CD4-positive, CD25-positive, alpha-beta regulatory T cell (primary cell): ENCODE measurements at regions not wholly inside any gene's neighbourhood (a gene's known extent, or its start where the extent isn't known, plus 50 kb on each side); places are given as distances from the start of the nearest gene placed in this dataset.

Experiments
- ATAC-seq, 2 donors: fragments of 150-1000 bp; cut with Tn5 transposase; one replicate each; pipeline ENCODE4 v1.10.0; 2021; ENCODE audit warnings: low read depth in 2 of 2, moderate number of reproducible peaks in 2 of 2, moderate library complexity in 1 of 2
- DNase-seq, 3 donors: peaks; one replicate each; pipeline versions ENCODE4 v3.0.0 to v3.0.0-alpha.2; 2012 to 2022; ENCODE audit warnings: mixed read lengths in 1 of 3
- H3K27ac ChIP-seq: one replicate; pipeline ENCODE4 v1.7.0; 2013; ENCODE audit warnings: mild to moderate bottlenecking, low read length; ENCODE audit not compliant: insufficient read depth, poor library complexity, severe bottlenecking
- H3K27me3 ChIP-seq: one replicate; pipeline ENCODE4 v1.7.0; 2013; ENCODE audit warnings: low read length; ENCODE audit not compliant: control insufficient read depth, insufficient read depth
- H3K36me3 ChIP-seq: one replicate; pipeline ENCODE4 v1.7.0; 2013; ENCODE audit warnings: mild to moderate bottlenecking, low read length, moderate library complexity; ENCODE audit not compliant: control insufficient read depth, insufficient read depth
- H3K4me1 ChIP-seq: 2 replicates; pipeline ENCODE4 v1.7.0; 2013; ENCODE audit warnings: mild to moderate bottlenecking, low read length; ENCODE audit not compliant: insufficient read depth, control insufficient read depth, poor library complexity, severe bottlenecking
- H3K4me3 ChIP-seq: one replicate; pipeline ENCODE4 v1.7.0; 2013; ENCODE audit warnings: low read depth, mild to moderate bottlenecking, low read length, moderate library complexity
- H3K9me3 ChIP-seq, 2 experiments: 1 replicate in 1 of 2; 2 replicates in 1 of 2; pipeline ENCODE4 v1.7.0; 2013; ENCODE audit warnings: low read length in 2 of 2, mild to moderate bottlenecking in 1 of 2, moderate library complexity in 1 of 2; ENCODE audit not compliant: control insufficient read depth in 2 of 2
- H3K27ac Mint-ChIP-seq, 3 donors: one replicate each; pipeline ENCODE4 v1.8.0; 2020 to 2022; ENCODE audit warnings: mild to moderate bottlenecking in 3 of 3, mixed read lengths in 3 of 3, moderate library complexity in 2 of 3
- H3K27me3 Mint-ChIP-seq: one replicate; pipeline ENCODE4 v1.8.0; 2022; ENCODE audit warnings: mild to moderate bottlenecking, mixed read lengths
- H3K36me3 Mint-ChIP-seq: one replicate; pipeline ENCODE4 v1.8.0; 2020; ENCODE audit warnings: mixed read lengths
- H3K4me1 Mint-ChIP-seq, 4 donors: one replicate each; pipeline ENCODE4 v1.8.0; 2020 to 2022; ENCODE audit warnings: mixed read lengths in 4 of 4, mild to moderate bottlenecking in 1 of 4
- H3K4me3 Mint-ChIP-seq, 4 donors: one replicate each; pipeline ENCODE4 v1.8.0; 2020 to 2022; ENCODE audit warnings: mild to moderate bottlenecking in 4 of 4, mixed read lengths in 4 of 4, moderate library complexity in 3 of 4
- H3K9me3 Mint-ChIP-seq, 7 donors: one replicate each; pipeline ENCODE4 v1.8.0; 2020 to 2022; ENCODE audit warnings: mixed read lengths in 7 of 7, mild to moderate bottlenecking in 3 of 7, moderate library complexity in 2 of 7

DNA sequence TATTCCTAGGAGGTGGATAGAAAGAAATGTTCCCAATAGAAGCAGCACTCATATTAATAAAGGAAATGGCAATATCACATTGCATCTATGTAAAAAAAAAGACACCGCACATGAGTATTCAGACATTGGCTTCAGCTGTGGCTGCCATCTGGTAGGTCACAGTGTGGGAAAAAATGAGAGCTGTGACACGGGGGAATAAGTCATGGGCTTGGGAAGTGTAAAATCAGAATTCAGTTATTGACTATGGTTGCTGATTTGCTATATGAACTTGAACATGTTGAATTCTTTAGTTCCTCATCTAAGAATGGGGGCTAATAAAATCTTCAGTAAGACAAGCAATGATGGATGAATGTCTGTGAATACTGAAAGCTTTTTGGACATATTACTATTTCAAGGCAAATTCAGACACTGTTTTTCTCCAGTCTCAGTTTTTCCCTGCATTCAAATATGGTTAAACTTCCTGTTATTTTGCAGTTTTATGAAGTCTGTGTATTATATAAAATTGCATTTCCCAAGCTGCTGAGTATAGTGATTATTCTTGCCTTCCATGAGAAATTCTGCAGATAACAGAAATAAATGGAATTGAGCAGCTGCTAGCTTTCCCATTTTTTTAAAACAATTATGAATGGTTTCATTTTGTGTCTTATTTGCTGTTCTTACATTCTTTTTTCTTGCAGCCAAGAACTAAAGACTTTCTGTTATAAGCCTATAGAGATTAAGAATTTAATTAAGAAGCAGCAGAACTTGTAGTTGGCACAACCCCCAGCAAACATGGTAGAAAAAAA, 221.0 kb downstream of the ANKRD50 start:
- Histone ChIP-seq H3K4me3 (no peak overlapping the region), H3K4me1 (no peaks in the 10 kb centered on the region), H3K27me3 (no peaks in the 10 kb centered on the region), H3K36me3 (no peaks in the 10 kb centered on the region), H3K9me3 (peaks cover 0 to 2% of the 10 kb centered on the region in 2 experiments), H3K27ac (no peak overlapping the region)
- Mint-ChIP-seq H3K36me3 (no peaks in the 10 kb centered on the region), H3K4me3 (no peak overlapping the region), H3K4me1 (no peaks in the 10 kb centered on the region), H3K27me3 (no peaks in the 10 kb centered on the region), H3K9me3 (peaks cover 0 to 11% (median under 1%) of the 10 kb centered on the region in 7 donors), H3K27ac (no peak overlapping the region)
- ATAC-seq (no peak), DNase-seq (no peak)

DNA sequence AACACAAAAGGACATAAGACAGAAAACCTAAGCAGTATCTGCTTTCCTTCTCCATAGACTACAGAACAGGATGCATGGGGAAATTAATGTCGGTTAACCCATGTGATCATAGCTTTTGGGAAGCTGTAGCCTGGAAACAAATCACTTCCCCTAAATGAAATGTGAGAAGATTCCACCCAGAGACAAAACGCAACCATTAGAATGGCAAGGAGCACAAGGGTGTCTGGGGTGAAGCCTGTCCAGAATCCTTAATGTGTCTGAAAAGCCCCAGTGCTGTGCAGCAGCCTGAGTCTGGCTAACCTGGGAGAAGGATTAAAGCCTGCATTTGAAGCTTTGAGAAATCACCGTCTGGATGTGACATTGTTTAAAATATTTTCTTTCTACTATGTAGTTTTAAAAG, 213.3 kb downstream of the ANKRD50 start:
- Histone ChIP-seq H3K27ac (no peak overlapping the region), H3K36me3 (no peaks in the 10 kb centered on the region), H3K4me1 (no peaks in the 10 kb centered on the region), H3K9me3 (no peaks in the 10 kb centered on the region), H3K27me3 (no peaks in the 10 kb centered on the region), H3K4me3 (no peak overlapping the region)
- Mint-ChIP-seq H3K27me3 (no peaks in the 10 kb centered on the region), H3K9me3 (peaks cover 0 to 9% (median 0%) of the 10 kb centered on the region in 7 donors), H3K27ac (no peak overlapping the region), H3K4me3 (no peak overlapping the region), H3K36me3 (no peaks in the 10 kb centered on the region), H3K4me1 (no peaks in the 10 kb centered on the region)
- no peak for DNase-seq
- ATAC-seq, result no peak

DNA sequence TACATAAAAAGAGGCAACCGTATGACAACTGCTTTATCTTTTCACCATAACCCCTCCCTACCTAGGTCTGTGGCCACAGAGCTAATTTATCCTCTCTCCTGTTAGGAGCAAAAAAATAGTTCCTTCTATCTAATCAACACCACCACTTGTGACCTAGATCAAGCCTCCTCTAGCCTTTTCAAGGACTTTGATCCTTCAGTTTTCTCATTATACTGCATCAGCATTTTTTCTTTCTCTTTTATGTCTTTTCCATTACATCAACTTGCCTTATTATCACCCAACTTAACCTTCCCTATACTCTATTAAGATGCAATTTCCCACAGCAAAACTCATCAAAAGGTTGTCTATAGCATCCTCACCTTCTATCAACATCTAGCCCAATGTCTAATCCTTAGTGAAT, 211.0 kb downstream of the ANKRD50 start:
- H3K27ac Mint-ChIP-seq, result no peak overlapping the region
- no peaks in the 10 kb centered on the region for H3K36me3 ChIP-seq
- H3K9me3 Mint-ChIP-seq, result peaks cover 0 to 11% (median 2%) of the 10 kb centered on the region in 7 donors
- ATAC-seq (no peak), DNase-seq (no peak)
- H3K4me3 ChIP-seq, result no peak overlapping the region
- no peaks in the 10 kb centered on the region for H3K27me3 ChIP-seq
- H3K36me3 Mint-ChIP-seq, result no peaks in the 10 kb centered on the region
- H3K27ac ChIP-seq, result no peak overlapping the region
- H3K4me1 ChIP-seq, result no peaks in the 10 kb centered on the region
- H3K9me3 ChIP-seq, result no peaks in the 10 kb centered on the region
- H3K27me3 Mint-ChIP-seq, result no peaks in the 10 kb centered on the region
- no peak overlapping the region for H3K4me3 Mint-ChIP-seq
- H3K4me1 Mint-ChIP-seq, result no peaks in the 10 kb centered on the region

DNA sequence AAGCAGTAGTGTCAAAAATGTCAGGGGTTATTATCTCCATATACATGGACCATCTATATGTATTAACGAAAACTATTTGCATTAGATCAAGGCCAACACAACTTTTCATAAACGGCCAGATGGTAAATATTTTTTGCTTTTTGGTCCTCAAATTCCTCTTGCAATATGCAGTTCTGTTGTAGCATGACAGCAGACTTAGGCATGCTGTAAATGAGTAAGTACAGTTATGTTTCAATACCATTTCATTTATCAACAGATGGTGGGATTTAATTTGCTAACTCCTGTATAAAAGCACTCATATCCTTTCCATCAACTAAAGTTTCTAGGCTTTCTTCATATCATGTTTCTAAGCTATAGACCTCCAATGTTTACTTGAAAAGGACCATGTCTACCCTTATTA, 208.1 kb downstream of the ANKRD50 start:
- ATAC-seq, result no peak
- Histone ChIP-seq H3K4me3 (no peak overlapping the region), H3K4me1 (no peaks in the 10 kb centered on the region), H3K27ac (no peak overlapping the region), H3K36me3 (no peaks in the 10 kb centered on the region), H3K27me3 (no peaks in the 10 kb centered on the region), H3K9me3 (no peaks in the 10 kb centered on the region)
- Mint-ChIP-seq H3K9me3 (peaks cover 0 to 11% (median 4%) of the 10 kb centered on the region in 7 donors), H3K36me3 (no peaks in the 10 kb centered on the region), H3K27me3 (no peaks in the 10 kb centered on the region), H3K4me1 (no peaks in the 10 kb centered on the region), H3K4me3 (no peak overlapping the region), H3K27ac (no peak overlapping the region)
- no peak for DNase-seq

DNA sequence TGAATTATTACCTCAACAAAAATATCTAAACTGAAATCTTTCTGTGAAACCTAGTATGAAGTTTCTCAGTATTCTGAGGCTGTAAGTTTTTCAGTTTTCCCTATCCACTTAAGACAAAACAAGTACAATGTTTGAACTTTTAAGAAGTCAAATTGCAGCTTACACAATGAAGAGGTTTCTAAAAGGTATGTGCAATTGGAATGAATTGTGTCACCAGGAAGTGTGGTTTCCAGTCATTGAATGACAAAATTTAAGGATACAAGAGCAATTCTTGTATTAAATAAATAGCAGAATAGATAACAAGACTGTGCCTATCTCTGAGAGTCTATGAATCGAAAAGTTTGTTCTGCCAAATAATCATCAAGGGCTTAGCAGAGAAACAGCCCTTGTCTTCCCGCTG, 207.3 kb downstream of the ANKRD50 start:
- H3K4me1 ChIP-seq, result no peaks in the 10 kb centered on the region
- no peaks in the 10 kb centered on the region for H3K36me3 Mint-ChIP-seq
- H3K27ac ChIP-seq, result no peak overlapping the region
- no peaks in the 10 kb centered on the region for H3K4me1 Mint-ChIP-seq
- H3K4me3 Mint-ChIP-seq, result no peak overlapping the region
- H3K27ac Mint-ChIP-seq, result no peak overlapping the region
- H3K9me3 ChIP-seq, result no peaks in the 10 kb centered on the region
- no peak overlapping the region for H3K4me3 ChIP-seq
- H3K27me3 Mint-ChIP-seq, result no peaks in the 10 kb centered on the region
- peaks cover 0 to 11% (median 4%) of the 10 kb centered on the region in 7 donors for H3K9me3 Mint-ChIP-seq
- H3K36me3 ChIP-seq, result no peaks in the 10 kb centered on the region
- no peak for DNase-seq
- H3K27me3 ChIP-seq, result no peaks in the 10 kb centered on the region
- ATAC-seq, result no peak

DNA sequence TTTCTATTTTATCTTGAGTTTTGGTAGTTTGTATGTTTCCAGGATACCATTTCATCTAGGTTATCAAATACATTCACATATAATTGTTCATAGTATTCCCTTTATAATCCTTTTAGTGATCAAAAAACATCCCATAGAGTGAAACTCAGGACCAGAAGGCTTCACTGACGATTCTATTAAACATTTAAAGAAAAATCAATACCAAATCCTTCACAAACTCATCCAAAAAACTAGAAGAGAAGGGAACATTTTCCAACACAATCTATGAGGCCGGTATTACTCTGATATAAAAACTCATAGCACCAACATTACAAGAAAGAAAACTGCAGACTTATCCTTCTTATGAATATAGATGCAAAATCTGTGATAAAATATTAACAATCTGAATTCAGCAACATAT, 203.4 kb downstream of the ANKRD50 start:
- H3K27ac ChIP-seq, result no peak overlapping the region
- H3K27ac Mint-ChIP-seq, result no peak overlapping the region
- no peaks in the 10 kb centered on the region for H3K36me3 Mint-ChIP-seq
- H3K4me1 Mint-ChIP-seq, result no peaks in the 10 kb centered on the region
- no peaks in the 10 kb centered on the region for H3K36me3 ChIP-seq
- H3K27me3 ChIP-seq, result no peaks in the 10 kb centered on the region
- no peak for DNase-seq
- no peak for ATAC-seq
- no peaks in the 10 kb centered on the region for H3K4me1 ChIP-seq
- H3K4me3 Mint-ChIP-seq, result no peak overlapping the region
- no peak overlapping the region for H3K4me3 ChIP-seq
- no peaks in the 10 kb centered on the region for H3K9me3 ChIP-seq
- peaks cover 0 to 10% (median 6%) of the 10 kb centered on the region in 7 donors for H3K9me3 Mint-ChIP-seq
- no peaks in the 10 kb centered on the region for H3K27me3 Mint-ChIP-seq

DNA sequence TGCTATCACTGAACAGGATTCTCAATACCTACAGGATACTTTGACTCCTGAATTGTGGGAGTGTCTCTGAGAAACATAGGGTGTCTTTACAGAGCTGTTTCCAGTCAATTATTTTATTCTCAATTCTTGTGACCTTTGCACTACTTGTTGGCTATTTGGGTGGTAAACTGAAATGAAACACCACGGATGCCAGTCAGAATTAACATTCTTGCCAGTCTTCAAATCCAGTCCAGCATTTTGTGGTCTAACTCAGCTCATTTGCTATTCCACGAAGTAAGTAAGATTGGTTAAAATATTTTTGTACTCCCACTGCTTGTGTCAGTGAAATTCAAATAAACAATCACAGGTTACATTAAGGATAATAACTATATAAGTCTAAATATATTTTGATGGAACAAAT, 197.9 kb downstream of the ANKRD50 start:
- Histone ChIP-seq H3K27ac (no peak overlapping the region), H3K27me3 (no peaks in the 10 kb centered on the region), H3K4me1 (no peaks in the 10 kb centered on the region), H3K4me3 (no peak overlapping the region), H3K9me3 (no peaks in the 10 kb centered on the region), H3K36me3 (no peaks in the 10 kb centered on the region)
- Mint-ChIP-seq H3K4me3 (no peak overlapping the region), H3K27ac (no peak overlapping the region), H3K27me3 (no peaks in the 10 kb centered on the region), H3K36me3 (no peaks in the 10 kb centered on the region), H3K4me1 (no peaks in the 10 kb centered on the region), H3K9me3 (peaks cover 0 to 5% (median 3%) of the 10 kb centered on the region in 7 donors)
- no peak for ATAC-seq
- DNase-seq, result no peak

DNA sequence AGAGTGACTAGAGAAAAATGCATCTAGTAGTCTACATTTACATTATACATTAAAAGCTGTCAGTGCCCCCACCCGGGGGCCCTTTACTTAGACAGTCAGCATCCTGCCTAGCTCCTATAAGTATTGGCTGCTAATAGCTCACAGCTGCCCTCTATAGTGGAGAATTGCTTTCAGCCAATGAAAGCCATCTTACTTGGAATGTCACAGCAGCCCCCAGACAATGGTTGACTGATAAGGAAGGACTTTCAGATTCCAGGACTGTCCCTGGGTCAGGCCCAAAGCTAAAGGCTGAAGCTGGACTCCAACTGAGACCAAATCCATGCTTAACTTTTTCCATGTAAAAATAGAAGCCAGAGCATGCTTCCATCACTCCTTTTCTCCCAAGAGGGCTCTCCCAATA, 196.9 kb downstream of the ANKRD50 start:
- Mint-ChIP-seq H3K9me3 (peaks cover 0 to 8% (median 1%) of the 10 kb centered on the region in 7 donors), H3K36me3 (no peaks in the 10 kb centered on the region), H3K4me3 (no peak overlapping the region), H3K27me3 (no peaks in the 10 kb centered on the region), H3K27ac (no peak overlapping the region), H3K4me1 (no peaks in the 10 kb centered on the region)
- Histone ChIP-seq H3K27me3 (no peaks in the 10 kb centered on the region), H3K9me3 (no peaks in the 10 kb centered on the region), H3K4me1 (no peaks in the 10 kb centered on the region), H3K36me3 (no peaks in the 10 kb centered on the region), H3K4me3 (no peak overlapping the region), H3K27ac (no peak overlapping the region)
- no peak for DNase-seq
- ATAC-seq, result no peak
